WTC11 (cell line): ENCODE measurements at regions not wholly inside any gene's neighbourhood (a gene's known extent, or its start where the extent isn't known, plus 50 kb on each side); places are given as distances from the start of the nearest gene placed in this dataset.
"Not testable (repeated sequence)": the region's sequence is repeated elsewhere in the genome, so short reads cannot be mapped to it uniquely, and the experiment has no call there.

Experiments
- ATAC-seq: fragments of 200-7000 bp; cut with Tn5 transposase; 2 replicates; pipeline ENCODE4 v1.10.0; 2021; ENCODE audit warnings: mild to moderate bottlenecking, moderate library complexity
- CTCF ChIA-PET: fragments of 300-600 bp; sonication (Branson Sonifier 250); formaldehyde crosslinking; loops from one replicate; lab custom pipeline; 2021; ENCODE audit warnings: antibody characterized with exemption; lab: Charles Lee
- POLR2A ChIA-PET: fragments of 350-600 bp; sonication (Branson Sonifier 250); formaldehyde crosslinking; loops from one replicate; lab custom pipeline; 2021; ENCODE audit warnings: antibody characterized with exemption; lab: Charles Lee
- DNase-seq: peaks from one replicate; pipeline ENCODE4 v3.0.0; 2021; ENCODE audit warnings: low spot score
- H3K27ac Mint-ChIP-seq: 2 replicates; pipeline ENCODE4 v1.8.0; 2021; ENCODE audit warnings: mixed read lengths
- H3K27me3 Mint-ChIP-seq: 2 replicates; pipeline ENCODE4 v1.8.0; 2021; ENCODE audit warnings: low read depth, mild to moderate bottlenecking, moderate library complexity, mixed read lengths
- H3K36me3 Mint-ChIP-seq: 2 replicates; pipeline ENCODE4 v1.8.0; 2021; ENCODE audit warnings: mixed read lengths
- H3K4me1 Mint-ChIP-seq: 2 replicates; pipeline ENCODE4 v1.8.0; 2022; ENCODE audit warnings: mixed read lengths
- H3K4me3 Mint-ChIP-seq: 2 replicates; pipeline ENCODE4 v1.8.0; 2021; ENCODE audit warnings: mild to moderate bottlenecking, moderate library complexity, mixed read lengths
- H3K9me3 Mint-ChIP-seq: 2 replicates; pipeline ENCODE4 v1.8.0; 2021; ENCODE audit warnings: mixed read lengths
- ATF2 ChIP-seq: sonication (generic); formaldehyde crosslinking; IDR thresholded peaks from 2 replicates; pipeline ENCODE4 v1.8.1; 2022; ENCODE audit warnings: low read depth, missing genetic modification reagents, borderline replicate concordance
- ATF3 ChIP-seq: sonication (generic); formaldehyde crosslinking; conservative IDR thresholded peaks from 2 replicates; pipeline ENCODE4 v1.8.1; 2022; ENCODE audit warnings: mild to moderate bottlenecking, missing genetic modification reagents
- E2F5 ChIP-seq: sonication (generic); formaldehyde crosslinking; IDR thresholded peaks from 2 replicates; pipeline ENCODE4 v1.8.1; 2022; ENCODE audit warnings: mild to moderate bottlenecking, moderate library complexity, missing genetic modification reagents
- ELF4 ChIP-seq: sonication (generic); formaldehyde crosslinking; IDR thresholded peaks from 2 replicates; pipeline ENCODE4 v1.8.1; 2022; ENCODE audit warnings: low read depth, mild to moderate bottlenecking, moderate library complexity, missing genetic modification reagents
- ESRRA ChIP-seq: sonication (generic); formaldehyde crosslinking; IDR thresholded peaks from 2 replicates; pipeline ENCODE4 v1.8.1; 2022; ENCODE audit warnings: mild to moderate bottlenecking, missing genetic modification reagents, borderline replicate concordance
- FOXP4 ChIP-seq: sonication (generic); formaldehyde crosslinking; IDR thresholded peaks from 2 replicates; pipeline ENCODE4 v1.8.0; 2022; ENCODE audit warnings: mild to moderate bottlenecking, missing genetic modification reagents
- GRHL2 ChIP-seq: fragments of 250-450 bp; sonication (Bioruptor Pico); IDR thresholded peaks from 2 replicates; pipeline ENCODE4 v1.8.0; 2022; ENCODE audit warnings: mild to moderate bottlenecking, moderate library complexity; ENCODE audit not compliant: insufficient replicate concordance, severe bottlenecking
- NR3C1 ChIP-seq: sonication (generic); formaldehyde crosslinking; conservative IDR thresholded peaks from 2 replicates; pipeline ENCODE4 v1.8.1; 2023; ENCODE audit warnings: low read depth, mild to moderate bottlenecking, missing genetic modification reagents
- PRDM15 ChIP-seq: sonication (generic); formaldehyde crosslinking; IDR thresholded peaks from 2 replicates; pipeline ENCODE4 v1.8.0; 2022; ENCODE audit warnings: missing genetic modification reagents
- SOX15 ChIP-seq: fragments of 250-450 bp; sonication (Bioruptor Pico); IDR thresholded peaks from 2 replicates; pipeline ENCODE4 v1.9.0; 2021; ENCODE audit warnings: mild to moderate bottlenecking
- TCF7 ChIP-seq: sonication (generic); formaldehyde crosslinking; IDR thresholded peaks from 2 replicates; pipeline ENCODE4 v1.8.0; 2022; ENCODE audit warnings: mild to moderate bottlenecking, low read depth, missing genetic modification reagents, moderate library complexity
- TEAD1 ChIP-seq: sonication (generic); formaldehyde crosslinking; IDR thresholded peaks from 2 replicates; pipeline ENCODE4 v1.8.0; 2022; ENCODE audit warnings: mild to moderate bottlenecking, missing genetic modification reagents
- ZNF416 ChIP-seq: fragments of 250-450 bp; sonication (Bioruptor Pico); IDR thresholded peaks from 2 replicates; pipeline ENCODE4 v1.9.0; 2021; ENCODE audit warnings: mild to moderate bottlenecking, inconsistent platforms
- ZNF423 ChIP-seq: fragments of 250-450 bp; sonication (Bioruptor Pico); IDR thresholded peaks from 2 replicates; pipeline ENCODE4 v2.1.2; 2022; ENCODE audit warnings: mild to moderate bottlenecking, moderate library complexity

GRCh38 chr10:130715686-130716670, 579.8 kb downstream of the GLRX3 start:
- peaks cover 64% of the 10 kb centered on the region for H3K9me3 Mint-ChIP-seq
- ChIA-PET POLR2A (no interaction called here), CTCF (no interaction called here)
- H3K27me3 Mint-ChIP-seq: peaks cover 11% of the 10 kb centered on the region
- no peak for DNase-seq
- peaks cover 66% of the 10 kb centered on the region for H3K36me3 Mint-ChIP-seq
- H3K4me3 Mint-ChIP-seq: no peak overlapping the region
- no peak for TF ChIP-seq SOX15 (CRISPR knock-in tag)
- no peak for TF ChIP-seq ZNF423 (CRISPR knock-in tag)
- no peak for TF ChIP-seq ZNF416 (CRISPR knock-in tag)
- no peak for TF ChIP-seq PRDM15 (CRISPR knock-in tag)
- no peak overlapping the region for H3K27ac Mint-ChIP-seq
- H3K4me1 Mint-ChIP-seq: no peaks in the 10 kb centered on the region
- no peak for ATAC-seq

- H3K9me3 Mint-ChIP-seq: peaks cover 59% of the 10 kb centered on the region
These were observed 580.9 kb downstream of the GLRX3 start for GRCh38 chr10:130717083-130717482.

GRCh38 chr10:130718744-130719447, 582.7 kb downstream of the GLRX3 start:
- Mint-ChIP-seq H3K9me3 (peaks cover 56% of the 10 kb centered on the region), H3K36me3 (peaks cover 63% of the 10 kb centered on the region)
- POLR2A ChIA-PET: interaction anchor here (0.7 kb wide), 1 partner anchor 298 kb away, joined by 10 read pairs; no protein-coding TSS in a partner anchor
- H3K4me1 Mint-ChIP-seq, ATAC-seq, H3K4me3 Mint-ChIP-seq, DNase-seq, H3K27ac Mint-ChIP-seq, H3K27me3 Mint-ChIP-seq, CTCF ChIA-PET: not testable (repeated sequence)

More at GRCh38 chr10:130717083-130717482, 580.9 kb downstream of the GLRX3 start:
- Mint-ChIP-seq H3K4me3 (no peak overlapping the region), H3K27ac (no peak overlapping the region), H3K4me1 (no peaks in the 10 kb centered on the region), H3K27me3 (peaks cover 11% of the 10 kb centered on the region), H3K36me3 (peaks cover 65% of the 10 kb centered on the region)
- ChIA-PET CTCF (no interaction called here), POLR2A (no interaction called here)
- no peak for ATAC-seq
- TF ChIP-seq ATF2 (no peak), ESRRA (CRISPR knock-in tag) (no peak)
- no peak for DNase-seq

- no peak overlapping the region for H3K27ac Mint-ChIP-seq
- TF ChIP-seq ATF2: no peak
- no peak for TF ChIP-seq GRHL2
- no peak for TF ChIP-seq TEAD1 (CRISPR knock-in tag)
- TF ChIP-seq TCF7 (CRISPR knock-in tag): no peak
- TF ChIP-seq E2F5: no peak
- TF ChIP-seq NR3C1: no peak
- TF ChIP-seq ELF4: no peak
- TF ChIP-seq FOXP4 (CRISPR knock-in tag): no peak
- TF ChIP-seq ATF3 (CRISPR knock-in tag): no peak
These were observed 583.2 kb downstream of the GLRX3 start for GRCh38 chr10:130719448-130719752.

More at GRCh38 chr10:130719448-130719752, 583.2 kb downstream of the GLRX3 start:
- H3K4me3 Mint-ChIP-seq: no peak overlapping the region
- ATAC-seq (no peak), DNase-seq (no peak)
- peaks cover 65% of the 10 kb centered on the region for H3K36me3 Mint-ChIP-seq
- ChIA-PET POLR2A (interaction anchor here (0.7 kb wide), 1 partner anchor 297 kb away, joined by 10 read pairs; no protein-coding TSS in a partner anchor), CTCF (no interaction called here)
- peaks cover 61% of the 10 kb centered on the region for H3K9me3 Mint-ChIP-seq
- H3K27me3 Mint-ChIP-seq: peaks cover 4% of the 10 kb centered on the region
- no peaks in the 10 kb centered on the region for H3K4me1 Mint-ChIP-seq
